ENCODE measurements at regions not wholly inside any gene's neighbourhood (a gene's known extent, or its start where the extent isn't known, plus 50 kb on each side); places are given as distances from the start of the nearest gene placed in this dataset.

DNA sequence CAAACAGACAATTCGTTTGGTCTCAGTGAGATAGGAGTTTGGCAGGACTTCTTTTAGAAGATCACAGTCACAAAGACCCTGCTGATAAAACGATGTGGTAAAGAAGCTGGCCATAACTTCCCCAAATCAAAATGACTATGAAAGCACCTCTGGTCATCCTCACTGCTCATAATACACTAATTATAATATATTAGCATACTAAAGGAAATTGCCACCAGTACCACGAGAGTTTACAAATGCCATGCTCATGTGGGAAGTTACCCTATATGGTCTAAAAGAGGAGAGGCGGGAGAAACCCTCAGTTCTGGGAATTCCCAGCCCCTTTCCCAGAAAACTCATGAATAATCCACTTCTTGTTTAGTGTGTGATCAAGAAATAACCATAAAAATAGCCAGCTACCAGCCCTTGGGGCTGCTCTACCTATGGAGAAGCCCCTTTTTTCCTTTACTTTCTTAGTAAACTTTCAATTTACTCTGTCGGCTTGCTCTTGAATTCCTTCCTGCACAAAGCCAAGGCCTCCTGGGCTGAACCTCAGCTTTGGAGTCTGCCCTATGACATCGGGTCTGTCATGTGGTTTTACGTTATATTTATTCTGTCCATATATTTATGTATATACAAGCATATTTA lies 115.8 kb upstream of the IGSF10 start:
- TF ChIP-seq ELF1 (tag; IDR thresholded peaks at IDR 0.05) = no peak
- no peak for TF ChIP-seq BRD4 (IDR thresholded peaks at IDR 0.05)
- no peak for TF ChIP-seq RAD21 (CRISPR knock-in tag; conservative IDR thresholded peaks at IDR 0.05 in 1 of 2, IDR thresholded peaks at IDR 0.05 in 1 of 2)
- TF ChIP-seq XRCC5 (IDR thresholded peaks at IDR 0.05; ENCODE audit: low read depth, low read length) = no peak
- TF ChIP-seq, protein P1, sequence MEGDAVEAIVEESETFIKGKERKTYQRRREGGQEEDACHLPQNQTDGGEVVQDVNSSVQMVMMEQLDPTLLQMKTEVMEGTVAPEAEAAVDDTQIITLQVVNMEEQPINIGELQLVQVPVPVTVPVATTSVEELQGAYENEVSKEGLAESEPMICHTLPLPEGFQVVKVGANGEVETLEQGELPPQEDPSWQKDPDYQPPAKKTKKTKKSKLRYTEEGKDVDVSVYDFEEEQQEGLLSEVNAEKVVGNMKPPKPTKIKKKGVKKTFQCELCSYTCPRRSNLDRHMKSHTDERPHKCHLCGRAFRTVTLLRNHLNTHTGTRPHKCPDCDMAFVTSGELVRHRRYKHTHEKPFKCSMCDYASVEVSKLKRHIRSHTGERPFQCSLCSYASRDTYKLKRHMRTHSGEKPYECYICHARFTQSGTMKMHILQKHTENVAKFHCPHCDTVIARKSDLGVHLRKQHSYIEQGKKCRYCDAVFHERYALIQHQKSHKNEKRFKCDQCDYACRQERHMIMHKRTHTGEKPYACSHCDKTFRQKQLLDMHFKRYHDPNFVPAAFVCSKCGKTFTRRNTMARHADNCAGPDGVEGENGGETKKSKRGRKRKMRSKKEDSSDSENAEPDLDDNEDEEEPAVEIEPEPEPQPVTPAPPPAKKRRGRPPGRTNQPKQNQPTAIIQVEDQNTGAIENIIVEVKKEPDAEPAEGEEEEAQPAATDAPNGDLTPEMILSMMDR (IDR thresholded peaks at IDR 0.05 in 2 of 3, conservative IDR thresholded peaks at IDR 0.05 in 1 of 3; ENCODE audit: insufficient read depth in 2 of 3, low read depth in 1 of 3, low read length in 3 of 3) = no peak
- no peak for TF ChIP-seq ETV6 (IDR thresholded peaks at IDR 0.05; ENCODE audit: borderline replicate concordance in 1 of 2, low read depth in 2 of 2, low read length in 1 of 2)
- TF ChIP-seq ETV6 (CRISPR knock-in tag; IDR thresholded peaks at IDR 0.05; ENCODE audit: borderline replicate concordance) = no peak
- no peak for TF ChIP-seq CXXC5 (CRISPR knock-in tag; IDR thresholded peaks at IDR 0.05)
- no peak for TF ChIP-seq ZNF263 (CRISPR knock-in tag; IDR thresholded peaks at IDR 0.05; ENCODE audit: borderline replicate concordance)
- TF ChIP-seq CBX1 (IDR thresholded peaks at IDR 0.05; ENCODE audit: low read depth) = no peak
- no peak for TF ChIP-seq GABPB2 (CRISPR knock-in tag; conservative IDR thresholded peaks at IDR 0.05)
- no peak for TF ChIP-seq SIN3B (IDR thresholded peaks at IDR 0.05; ENCODE audit: low read depth)
